Forelimb muscle (tissue), 1 donor: ENCODE measurements at regions not wholly inside any gene's neighbourhood (a gene's known extent, or its start where the extent isn't known, plus 50 kb on each side); places are given as distances from the start of the nearest gene placed in this dataset.
"Not testable (repeated sequence)": the region's sequence is repeated elsewhere in the genome, so short reads cannot be mapped to it uniquely, and the experiment has no call there.

Experiments
- DNase-seq: peaks from one replicate; pipeline ENCODE4 v3.0.0-alpha.2; 2013; ENCODE audit warnings: low read depth

DNA sequence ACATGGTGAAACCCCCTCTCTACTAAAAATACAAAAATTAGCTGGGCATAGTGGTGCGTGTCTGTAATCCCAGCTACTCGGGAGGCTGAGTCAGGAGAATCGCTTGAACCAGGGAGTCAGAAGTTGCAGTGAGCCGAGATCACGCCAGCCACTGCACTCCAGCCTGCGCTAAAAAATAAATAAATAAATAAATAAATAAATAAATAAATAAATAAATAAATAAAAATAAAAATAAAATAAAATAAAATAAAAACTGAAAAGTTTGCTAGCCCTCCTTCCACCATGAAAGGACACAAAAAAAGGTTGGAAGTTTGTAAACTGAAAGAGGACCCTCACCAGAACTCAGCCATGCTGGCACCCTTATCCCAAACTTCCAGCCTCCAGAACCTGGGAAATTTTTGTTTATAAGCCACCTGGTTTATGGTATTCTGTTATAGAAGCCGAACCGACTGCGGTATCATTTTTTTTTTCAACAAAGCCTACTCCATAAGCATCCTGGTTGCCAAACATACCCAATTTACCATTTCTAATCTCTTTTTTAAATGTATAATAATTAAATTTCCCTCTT is 448.2 kb downstream of the SEMA3D start:
- DNase-seq: no peak

DNA sequence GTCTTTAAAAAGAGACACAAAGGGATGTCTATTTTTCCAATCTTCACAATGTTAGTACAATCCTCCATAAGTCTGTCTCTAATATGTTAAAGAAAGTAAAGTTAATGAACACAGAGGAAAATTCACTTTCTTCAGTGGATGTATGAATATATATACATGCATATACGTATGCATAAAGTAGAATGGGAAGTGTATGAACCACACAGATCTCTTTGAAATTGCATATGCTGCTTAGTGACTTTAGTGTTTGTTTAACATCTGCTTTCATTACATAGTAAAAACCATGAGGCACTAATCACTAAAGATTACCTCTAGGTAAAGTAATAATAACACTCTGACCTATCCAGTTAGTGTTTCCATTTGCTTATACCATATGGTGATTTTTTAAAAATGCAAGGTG is 451.2 kb downstream of the SEMA3D start:
- DNase-seq: no peak

DNA sequence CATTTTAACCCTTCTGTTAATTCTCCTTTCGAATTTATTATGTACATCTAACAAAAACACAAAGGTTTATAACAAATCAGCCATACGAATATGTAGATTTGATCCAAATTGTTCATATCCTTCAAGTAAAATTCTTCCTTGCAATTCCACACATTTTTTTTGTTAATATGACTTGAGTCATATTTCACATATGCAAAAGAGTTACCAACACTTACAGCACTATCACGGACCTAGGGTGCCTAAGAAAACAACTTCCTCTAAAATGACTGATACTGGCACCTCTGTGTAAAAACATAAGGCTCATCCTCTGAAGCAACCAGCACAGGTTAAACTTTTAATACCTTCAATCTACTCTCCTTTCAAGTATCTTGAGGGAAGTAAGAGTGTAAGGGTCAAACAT is 451.8 kb downstream of the SEMA3D start:
- no peak for DNase-seq

DNA sequence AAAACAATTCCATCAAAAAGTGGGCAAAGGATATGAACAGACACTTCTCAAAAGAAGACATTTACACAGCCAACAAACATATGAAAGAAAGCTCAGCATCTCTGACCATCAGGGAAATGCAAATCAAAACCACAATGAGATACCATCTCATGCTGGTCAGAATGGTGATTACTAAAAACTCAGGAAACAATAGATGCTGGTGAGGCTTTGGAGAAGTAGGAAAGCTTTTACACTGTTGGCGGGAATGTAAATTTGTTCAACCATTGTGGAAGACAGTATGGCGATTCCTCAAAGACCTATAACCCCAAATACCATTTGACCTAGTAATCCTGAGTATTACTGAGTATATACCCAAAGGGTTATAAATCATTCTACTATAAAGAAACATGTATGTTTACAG is 452.9 kb downstream of the SEMA3D start:
- not testable (repeated sequence) for DNase-seq

GRCh38 chr7:84730864-84731263 is 456.0 kb downstream of the SEMA3D start:
- not testable (repeated sequence) for DNase-seq

- no peak for DNase-seq
These were observed 457.6 kb downstream of the SEMA3D start for GRCh38 chr7:84729284-84729683.

GRCh38 chr7:84722734-84723133 is 464.1 kb downstream of the SEMA3D start:
- DNase-seq: no peak

DNA sequence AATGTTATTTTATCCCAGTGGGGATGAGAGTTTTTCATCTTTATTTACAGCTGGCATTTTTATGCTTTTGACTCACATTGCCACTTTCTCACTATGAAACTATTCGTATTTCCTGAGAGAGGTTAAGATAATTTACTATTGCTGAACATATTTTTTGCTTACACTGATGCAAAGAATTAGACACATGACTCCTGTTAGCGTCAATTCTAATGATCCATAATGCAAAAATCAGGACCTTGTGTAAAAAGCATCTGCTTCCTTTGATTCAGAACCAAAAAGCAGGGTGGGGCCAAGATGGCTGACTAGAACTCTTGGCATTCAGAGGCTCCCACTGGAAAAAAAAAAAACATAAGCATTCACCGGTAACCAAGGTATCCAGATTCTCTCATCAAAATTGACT is 464.8 kb downstream of the SEMA3D start:
- no peak for DNase-seq

- no peak for DNase-seq
These were observed 466.3 kb downstream of the SEMA3D start for GRCh38 chr7:84720456-84721097.

DNA sequence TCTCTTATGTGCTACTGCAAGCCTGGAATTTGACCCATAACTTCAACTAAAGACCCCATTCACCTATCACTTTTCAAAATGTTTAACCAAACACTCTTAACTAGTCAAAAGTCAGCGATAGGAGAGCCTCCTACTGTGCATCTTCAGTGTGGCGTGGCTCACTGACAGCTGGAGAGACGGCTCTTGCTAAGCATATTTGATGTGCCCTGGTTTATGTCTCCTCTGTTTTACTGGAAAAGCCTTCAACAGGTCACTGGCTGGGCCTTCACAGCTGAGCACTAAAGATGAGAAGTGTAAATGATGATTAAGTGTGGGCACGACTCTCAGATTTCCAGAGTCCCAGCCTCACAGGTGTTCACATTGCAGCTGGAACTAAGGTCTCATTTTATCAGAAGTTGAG is 472.1 kb downstream of the SEMA3D start:
- no peak for DNase-seq

- DNase-seq: no peak
These were observed 474.3 kb downstream of the SEMA3D start for GRCh38 chr7:84712374-84713121.

- DNase-seq: not testable (repeated sequence)
These were observed 476.3 kb downstream of the SEMA3D start for GRCh38 chr7:84710538-84710937.

DNA sequence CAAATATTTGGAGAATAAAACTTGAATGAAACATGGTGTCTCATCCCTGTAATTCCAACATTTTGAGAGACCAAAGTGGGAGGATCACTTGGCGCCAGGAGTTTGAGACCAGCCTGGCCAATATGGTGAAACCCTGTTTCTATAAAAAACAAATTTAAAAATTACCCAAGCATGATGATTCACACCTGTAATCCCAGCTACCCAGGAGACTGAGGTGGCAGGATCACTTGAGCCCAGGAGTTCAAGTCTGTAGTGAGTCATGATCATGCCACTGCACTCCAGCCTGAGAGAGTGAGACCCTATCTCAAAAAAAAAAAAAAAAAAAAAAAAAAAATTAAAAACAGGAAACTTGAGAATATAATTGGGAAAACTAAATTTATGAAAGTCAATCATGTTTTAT is 481.1 kb downstream of the SEMA3D start:
- DNase-seq: no peak

DNA sequence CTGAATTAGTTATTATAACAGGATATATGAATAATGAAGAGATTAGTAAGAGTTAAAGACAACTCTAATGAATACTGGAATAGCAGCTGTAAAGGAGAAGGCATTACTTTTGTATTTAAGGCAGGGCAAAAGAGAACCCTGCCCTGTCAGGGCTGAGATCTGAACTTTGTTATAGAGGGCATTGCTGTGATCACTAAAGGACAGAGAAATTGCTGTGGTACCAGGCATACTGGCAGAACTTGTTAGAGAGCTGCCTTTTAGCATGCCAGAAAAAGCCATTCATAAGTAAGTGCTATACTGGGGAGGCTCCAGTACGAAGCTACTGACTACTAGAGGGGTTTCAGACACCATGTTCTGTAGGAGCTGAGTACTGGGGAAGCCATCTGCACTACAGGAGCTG is 481.8 kb downstream of the SEMA3D start:
- DNase-seq: no peak

- DNase-seq: no peak
These were observed 482.5 kb downstream of the SEMA3D start for GRCh38 chr7:84704380-84704779.

DNA sequence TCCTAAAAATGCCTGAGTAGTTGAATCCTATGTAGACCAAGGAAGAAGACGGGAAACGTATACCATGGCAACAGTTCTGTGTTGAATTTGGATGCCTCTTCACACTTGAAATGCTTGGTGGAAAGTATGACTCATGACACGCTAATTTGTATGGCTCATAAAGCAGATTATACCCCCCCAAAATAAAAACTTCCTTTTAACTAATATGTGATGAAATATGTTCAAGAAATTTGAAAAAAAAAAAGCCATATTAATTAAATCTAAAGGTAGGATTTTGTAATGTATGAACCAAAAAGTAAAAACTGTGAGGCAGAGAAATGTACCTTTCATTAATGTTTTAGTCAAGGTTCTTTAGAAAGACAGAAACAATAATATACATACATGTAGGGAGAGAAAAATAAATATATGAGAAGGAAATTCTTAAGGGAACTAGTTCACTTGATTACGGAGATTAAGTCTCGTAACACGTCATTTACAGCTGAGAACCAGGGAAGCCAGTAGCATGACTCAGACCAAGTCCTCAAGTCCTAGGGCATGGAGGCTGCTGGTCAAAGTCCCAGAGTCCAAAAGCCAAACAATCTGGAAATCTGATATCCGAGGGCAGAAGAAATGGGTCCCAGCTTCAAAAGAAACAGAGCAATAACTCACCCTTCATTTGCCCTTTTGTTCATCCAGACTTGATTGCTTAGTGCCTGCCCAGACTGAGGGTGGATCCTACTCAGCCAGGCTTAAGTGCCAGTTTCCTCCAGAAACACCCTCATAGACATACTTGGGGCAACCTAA is 485.1 kb downstream of the SEMA3D start:
- DNase-seq: no peak

GRCh38 chr7:84700563-84701370 is 486.1 kb downstream of the SEMA3D start:
- no peak for DNase-seq

GRCh38 chr7:84697506-84697905 is 489.4 kb downstream of the SEMA3D start:
- DNase-seq: no peak

GRCh38 chr7:84693483-84693882 is 493.4 kb downstream of the SEMA3D start:
- DNase-seq: no peak

- no peak for DNase-seq
These were observed 494.1 kb upstream of the SEMA3A start for GRCh38 chr7:84688671-84689070.

DNA sequence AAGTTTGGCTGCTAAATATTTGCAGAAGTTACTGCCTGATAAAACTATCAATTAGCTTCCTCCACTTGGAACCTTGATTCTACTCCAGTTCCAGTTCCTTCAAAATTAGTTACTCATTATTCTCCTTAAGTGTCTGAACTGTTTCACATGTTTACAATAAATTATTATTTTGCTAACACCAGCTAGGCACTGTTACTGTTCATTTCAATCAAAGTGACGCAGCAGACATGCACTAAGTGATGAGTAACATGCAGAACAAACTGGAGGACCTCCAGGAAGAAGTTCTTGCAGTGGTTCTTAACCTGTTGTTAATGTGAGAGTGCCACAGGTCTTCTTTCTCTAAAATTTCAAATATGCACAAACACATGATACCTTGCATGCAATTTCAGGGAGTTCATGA is 491.8 kb upstream of the SEMA3A start:
- no peak for DNase-seq
